Epithelial cell of esophagus (primary cell): ENCODE measurements at regions not wholly inside any gene's neighbourhood (a gene's known extent, or its start where the extent isn't known, plus 50 kb on each side); places are given as distances from the start of the nearest gene placed in this dataset.

Experiments used
- DNase-seq: peaks from one replicate; pipeline ENCODE4 v3.0.0; 2010; ENCODE audit warnings: low read depth
- H3K4me3 ChIP-seq: 2 replicates; pipeline ENCODE4 v1.5.1; 2011; ENCODE audit warnings: mild to moderate bottlenecking, low read length, control low read depth
- CTCF ChIP-seq: IDR thresholded peaks from 2 replicates; pipeline ENCODE4 v1.5.1; 2011; ENCODE audit warnings: low read depth, mild to moderate bottlenecking, low read length, control low read depth, inconsistent platforms; ENCODE audit not compliant: insufficient read depth; ENCODE audit errors: missing control alignments

DNA sequence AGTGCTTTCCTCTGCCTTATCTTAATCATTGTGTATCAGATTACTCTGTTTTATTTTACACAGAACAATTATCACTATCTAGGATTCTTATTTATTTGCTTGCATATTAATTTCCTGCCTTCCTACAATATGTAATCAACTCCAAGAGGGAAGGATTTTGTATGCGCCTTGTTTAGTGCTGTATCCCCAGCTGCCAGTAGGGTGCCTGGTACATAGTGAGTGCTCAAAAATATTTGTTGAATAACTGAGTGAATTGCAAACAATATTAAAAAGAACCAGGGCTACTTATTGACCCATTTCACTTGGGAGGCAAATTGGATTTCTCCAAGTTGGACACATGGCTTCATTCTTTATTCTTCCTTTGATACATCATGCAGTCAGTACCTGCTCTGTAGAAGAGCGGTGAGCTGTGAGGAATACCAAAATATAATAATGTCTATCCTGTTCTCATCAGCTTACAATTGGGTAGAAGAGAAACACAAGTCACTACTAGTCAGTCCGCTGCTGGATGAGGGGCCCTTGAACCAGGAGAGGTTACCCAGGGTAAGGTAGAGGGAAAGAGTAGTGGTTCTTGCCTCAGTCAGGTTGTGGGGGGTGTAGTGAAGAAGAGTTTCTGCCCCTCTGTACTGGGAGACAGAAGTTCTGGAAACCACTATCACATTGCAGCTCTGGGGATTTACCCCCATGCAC, 233.9 kb upstream of the ZBTB20 start:
- peak; percentile 16 for TF ChIP-seq CTCF
- no peak for DNase-seq
- H3K4me3 ChIP-seq = no peak overlapping the region

DNA sequence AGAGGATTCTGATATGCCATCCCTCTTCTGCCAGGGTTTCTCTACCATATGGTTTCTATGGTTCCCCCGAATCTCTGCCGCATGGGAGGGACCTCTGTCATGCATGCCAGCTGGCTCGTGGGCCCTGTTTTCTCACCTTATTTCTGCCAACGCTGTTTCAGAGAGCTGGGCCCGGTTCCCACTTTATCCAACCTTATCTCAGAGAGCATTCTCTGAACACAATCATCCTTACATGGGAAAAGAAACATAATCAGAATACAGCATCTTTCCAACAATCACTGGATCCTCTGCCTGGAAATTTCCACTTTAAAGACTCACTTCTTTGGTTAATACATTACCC, 234.5 kb upstream of the ZBTB20 start:
- no peak for DNase-seq
- H3K4me3 ChIP-seq = no peak overlapping the region
- no peak for TF ChIP-seq CTCF

- DNase-seq = no peak
- no peak for TF ChIP-seq CTCF
Observed at GRCh38 chr3:115381931-115382330, 234.8 kb upstream of the ZBTB20 start.

DNA sequence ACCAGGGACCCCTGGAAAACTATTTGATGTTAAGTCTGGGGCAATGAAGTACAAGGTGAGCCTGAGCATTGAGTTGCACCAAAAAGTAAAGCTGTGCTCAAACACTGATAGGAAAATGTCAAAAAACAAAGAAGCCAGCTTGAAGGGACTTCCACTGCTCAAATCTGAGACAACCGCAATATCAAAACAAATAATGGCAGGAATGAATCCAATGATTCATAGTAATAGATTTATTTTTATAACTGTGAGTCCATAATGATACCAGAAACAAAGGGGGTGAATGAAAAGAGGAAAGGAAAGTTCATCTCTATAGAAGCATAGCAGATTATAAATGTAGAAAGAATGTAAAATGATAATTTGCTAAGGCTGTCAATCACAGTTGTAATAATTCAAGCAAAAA, 237.3 kb upstream of the ZBTB20 start:
- TF ChIP-seq CTCF = no peak
- no peak for DNase-seq
- no peak overlapping the region for H3K4me3 ChIP-seq

More at GRCh38 chr3:115381931-115382330, 234.8 kb upstream of the ZBTB20 start:
- no peak overlapping the region for H3K4me3 ChIP-seq

DNA sequence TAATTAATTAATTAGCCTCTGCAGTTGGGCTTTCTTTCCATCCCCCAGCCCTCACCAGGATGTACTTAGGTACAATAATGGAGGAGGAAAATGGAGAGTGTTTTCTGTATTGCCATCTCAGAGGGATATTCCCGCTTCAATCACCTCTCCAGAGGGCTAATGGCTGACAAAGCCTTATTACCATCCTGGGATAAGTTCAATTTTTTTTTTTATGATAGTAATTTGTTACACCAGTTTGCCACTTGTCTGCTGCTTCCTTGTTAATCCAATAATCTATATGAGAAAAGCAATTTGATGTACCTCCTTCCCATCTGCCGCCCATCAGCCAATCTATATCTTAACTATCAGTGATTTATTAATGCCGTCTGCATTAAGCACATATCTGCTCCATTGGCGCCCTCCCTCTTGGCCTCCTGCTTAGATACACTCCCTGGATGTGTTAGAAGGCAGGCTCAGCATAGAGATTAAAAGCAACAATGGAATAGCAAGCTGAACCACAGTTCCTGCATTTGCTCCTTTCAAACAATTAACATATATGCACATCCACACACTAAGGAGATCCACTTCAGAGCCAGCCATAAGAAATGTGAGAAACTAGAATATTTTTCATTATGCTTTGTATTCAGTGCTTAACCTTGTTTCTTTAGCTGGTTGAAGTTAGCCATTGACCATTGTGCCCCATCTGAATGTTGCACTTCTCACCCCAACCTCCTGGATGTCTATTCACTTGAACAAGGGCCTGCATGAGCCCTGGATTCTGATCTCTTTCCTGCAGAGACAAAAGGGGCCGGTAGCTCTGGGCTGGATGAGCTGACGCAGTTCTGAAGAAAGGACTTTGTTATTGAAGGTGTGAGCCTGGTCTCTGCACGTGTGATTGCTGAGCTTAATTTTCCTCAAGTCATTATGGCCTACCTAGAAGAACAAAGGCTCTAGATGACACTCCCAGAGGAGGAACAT, 237.3 kb upstream of the GAP43 start:
- DNase-seq = no peak
- no peak overlapping the region for H3K4me3 ChIP-seq
- TF ChIP-seq CTCF = no peak

GRCh38 chr3:115388166-115388565, 235.1 kb upstream of the GAP43 start:
- H3K4me3 ChIP-seq = no peak overlapping the region
- TF ChIP-seq CTCF = no peak
- no peak for DNase-seq
